Fibroblast of the aortic adventitia (primary cell): ENCODE measurements at regions not wholly inside any gene's neighbourhood (a gene's known extent, or its start where the extent isn't known, plus 50 kb on each side); places are given as distances from the start of the nearest gene placed in this dataset.

ENCODE experiments used
- DNase-seq: peaks from one replicate; pipeline ENCODE4 v3.0.0-alpha.2; 2010; ENCODE audit warnings: low read depth
- H3K4me3 ChIP-seq: 2 replicates; pipeline ENCODE4 v1.5.1; 2011; ENCODE audit warnings: low read depth, mild to moderate bottlenecking, control low read depth, low read length, moderate library complexity
- CTCF ChIP-seq: IDR thresholded peaks from 2 replicates; pipeline ENCODE4 v1.5.1; 2011; ENCODE audit warnings: mild to moderate bottlenecking, low read length, control low read depth, inconsistent platforms; ENCODE audit not compliant: insufficient read depth

- H3K4me3 ChIP-seq = no peak overlapping the region
- no peak for TF ChIP-seq CTCF
- DNase-seq = no peak
These were observed 902.7 kb downstream of the BCL11B start for GRCh38 chr14:98369344-98369743.

GRCh38 chr14:98370352-98370751 lies 901.6 kb downstream of the BCL11B start:
- no peak for TF ChIP-seq CTCF
- H3K4me3 ChIP-seq = no peak overlapping the region
- DNase-seq = no peak

GRCh38 chr14:98371141-98371540 lies 900.9 kb downstream of the BCL11B start:
- DNase-seq = no peak
- no peak for TF ChIP-seq CTCF
- no peak overlapping the region for H3K4me3 ChIP-seq

GRCh38 chr14:98374136-98374535 lies 897.9 kb downstream of the BCL11B start:
- TF ChIP-seq CTCF = no peak
- H3K4me3 ChIP-seq = no peak overlapping the region
- DNase-seq = no peak

GRCh38 chr14:98375566-98375965 lies 896.4 kb downstream of the BCL11B start:
- DNase-seq = no peak
- H3K4me3 ChIP-seq = no peak overlapping the region
- TF ChIP-seq CTCF = no peak

GRCh38 chr14:98379830-98380229 lies 892.2 kb downstream of the BCL11B start:
- H3K4me3 ChIP-seq = no peak overlapping the region
- no peak for DNase-seq
- TF ChIP-seq CTCF = no peak

GRCh38 chr14:98382662-98383061 lies 889.3 kb downstream of the BCL11B start:
- H3K4me3 ChIP-seq = no peak overlapping the region
- no peak for DNase-seq
- no peak for TF ChIP-seq CTCF
